Astrocyte (in vitro differentiated cells and primary cell): ENCODE measurements at regions not wholly inside any gene's neighbourhood (a gene's known extent, or its start where the extent isn't known, plus 50 kb on each side); places are given as distances from the start of the nearest gene placed in this dataset.

Source experiments
- CTCF ChIP-seq: IDR thresholded peaks from 2 replicates; pipeline ENCODE4 v1.5.1; 2011; ENCODE audit warnings: low read depth, mild to moderate bottlenecking, inconsistent platforms, low read length, moderate library complexity; ENCODE audit not compliant: insufficient read depth
- EZH2 ChIP-seq: IDR thresholded peaks from 2 replicates; pipeline ENCODE4 v1.6.1; 2012; ENCODE audit warnings: mild to moderate bottlenecking, low read length, inconsistent platforms; ENCODE audit not compliant: insufficient read depth

- TF ChIP-seq EZH2 (no peak), CTCF (no peak)
These were observed 117.6 kb upstream of the ROBO1 start for GRCh38 chr3:79885407-79885806.
